MCF 10A (cell line): ENCODE measurements at regions not wholly inside any gene's neighbourhood (a gene's known extent, or its start where the extent isn't known, plus 50 kb on each side); places are given as distances from the start of the nearest gene placed in this dataset.

Source experiments
- BruUV-seq: library from RNA; stranded (reverse); fragments of 400-500 nt; replicated peaks from 2 replicates; lab custom pipeline; 2021; lab: Mats Ljungman, UMichigan
- CTCF ChIA-PET: fragments of 300-600 bp; sonication (Branson Sonifier 250); formaldehyde crosslinking; extraction: SDS; loops from one replicate; lab custom pipeline; 2021; ENCODE audit warnings: antibody characterized with exemption, inconsistent platforms; lab: Yijun Ruan, JAX
- POLR2A ChIA-PET: fragments of 300-600, 350-650 bp; sonication (Branson Sonifier 250); formaldehyde crosslinking; extraction: SDS; loops from one replicate; lab custom pipeline; 2020; ENCODE audit warnings: antibody characterized with exemption, inconsistent platforms; lab: Yijun Ruan, JAX
- DNase-seq: peaks from one replicate; pipeline ENCODE4 v3.0.0-alpha.2; 2018; ENCODE audit not compliant: unreplicated experiment
- H3K27ac Mint-ChIP-seq: one replicate; pipeline ENCODE4 v1.8.0; 2022; ENCODE audit warnings: mild to moderate bottlenecking, low read depth, mixed read lengths; ENCODE audit not compliant: unreplicated experiment
- H3K27me3 Mint-ChIP-seq: one replicate; pipeline ENCODE4 v1.8.0; 2022; ENCODE audit warnings: mixed read lengths; ENCODE audit not compliant: insufficient read depth, unreplicated experiment
- H3K36me3 Mint-ChIP-seq: one replicate; pipeline ENCODE4 v1.8.0; 2022; ENCODE audit warnings: mild to moderate bottlenecking, moderate library complexity, mixed read lengths; ENCODE audit not compliant: insufficient read depth, unreplicated experiment
- H3K4me1 Mint-ChIP-seq: one replicate; pipeline ENCODE4 v1.8.0; 2022; ENCODE audit warnings: mixed read lengths; ENCODE audit not compliant: insufficient read depth, unreplicated experiment
- H3K4me3 Mint-ChIP-seq: one replicate; pipeline ENCODE4 v1.8.0; 2022; ENCODE audit warnings: mild to moderate bottlenecking, moderate library complexity, mixed read lengths; ENCODE audit not compliant: unreplicated experiment
- H3K9me3 Mint-ChIP-seq: one replicate; pipeline ENCODE4 v1.8.0; 2022; ENCODE audit warnings: mixed read lengths; ENCODE audit not compliant: unreplicated experiment
- CTCF ChIP-seq: fragments of 200-600 bp; IDR thresholded peaks from one replicate; pipeline ENCODE4 v1.8.0; 2022; ENCODE audit warnings: antibody characterized with exemption, mild to moderate bottlenecking; ENCODE audit not compliant: unreplicated experiment
- intact Hi-C: fragments of 100-400 bp; cut with micrococcal nuclease; formaldehyde crosslinking; loops from 2 replicates; pipeline ENCODE4 v1.14.1; 2022

- ChIA-PET CTCF (no interaction called here), POLR2A (interaction anchor here (1.2 to 3.0 kb wide), 7 partner anchors 10 to 160 kb away, joined by 4 to 24 read pairs (median 11); partner anchors contain the start of gene NFE2L2)
- intact Hi-C loops, result no loop called here
- Mint-ChIP-seq H3K4me3 (no peak overlapping the region), H3K9me3 (no peaks in the 10 kb centered on the region), H3K27me3 (no peaks in the 10 kb centered on the region), H3K4me1 (no peaks in the 10 kb centered on the region), H3K36me3 (peaks cover 15% of the 10 kb centered on the region), H3K27ac (no peak overlapping the region)
- no peak for DNase-seq
- no TSS peak for BruUV-seq
- no peak for TF ChIP-seq CTCF
These were observed 60.3 kb upstream of the NFE2L2 start for GRCh38 chr2:177324797-177325196.

- H3K4me1 Mint-ChIP-seq, result no peaks in the 10 kb centered on the region
- peaks cover 12% of the 10 kb centered on the region for H3K36me3 Mint-ChIP-seq
- DNase-seq, result no peak
- H3K27ac Mint-ChIP-seq, result no peak overlapping the region
- ChIA-PET POLR2A (interaction anchor here (0.9 to 3.0 kb wide), 7 partner anchors 11 to 161 kb away, joined by 5 to 24 read pairs (median 11); partner anchors contain the start of gene NFE2L2), CTCF (interaction anchor here (0.9 to 2.0 kb wide), 2 partner anchors 11 to 160 kb away, joined by 3 to 14 read pairs; no protein-coding TSS in a partner anchor)
- no peaks in the 10 kb centered on the region for H3K27me3 Mint-ChIP-seq
- TF ChIP-seq CTCF, result no peak
- no peak overlapping the region for H3K4me3 Mint-ChIP-seq
- no TSS peak for BruUV-seq
- no peaks in the 10 kb centered on the region for H3K9me3 Mint-ChIP-seq
- intact Hi-C loops, result no loop called here
These were observed 61.0 kb upstream of the NFE2L2 start for GRCh38 chr2:177325554-177325953.

- H3K9me3 Mint-ChIP-seq, result no peaks in the 10 kb centered on the region
- ChIA-PET POLR2A (interaction anchor here (0.9 to 3.0 kb wide), 8 partner anchors 11 to 162 kb away, joined by 3 to 24 read pairs (median 10); partner anchors contain the start of gene NFE2L2), CTCF (interaction anchor here (0.8 to 2.6 kb wide), 4 partner anchors 11 to 161 kb away, joined by 3 to 15 read pairs (median 10); partner anchors contain the start of gene NFE2L2)
- no peak for DNase-seq
- no peak for TF ChIP-seq CTCF
- BruUV-seq, result no TSS peak
- H3K36me3 Mint-ChIP-seq, result peaks cover 8% of the 10 kb centered on the region
- intact Hi-C loops, result no loop called here
- no peak overlapping the region for H3K27ac Mint-ChIP-seq
- no peak overlapping the region for H3K4me3 Mint-ChIP-seq
- no peaks in the 10 kb centered on the region for H3K27me3 Mint-ChIP-seq
- no peaks in the 10 kb centered on the region for H3K4me1 Mint-ChIP-seq
These were observed 61.5 kb upstream of the NFE2L2 start for GRCh38 chr2:177326005-177326404.

- POLR2A ChIA-PET, result interaction anchor here (0.9 to 3.0 kb wide), 8 partner anchors 12 to 162 kb away, joined by 3 to 24 read pairs (median 8); partner anchors contain the start of gene NFE2L2
These were observed 62.1 kb upstream of the NFE2L2 start for GRCh38 chr2:177326591-177326990.

More at GRCh38 chr2:177326591-177326990, 62.1 kb upstream of the NFE2L2 start:
- peaks cover 7% of the 10 kb centered on the region for H3K36me3 Mint-ChIP-seq
- no peak for TF ChIP-seq CTCF
- CTCF ChIA-PET, result interaction anchor here (0.6 to 2.6 kb wide), 6 partner anchors 9 to 279 kb away, joined by 3 to 15 read pairs (median 4); partner anchors contain the start of gene NFE2L2
- no peaks in the 10 kb centered on the region for H3K27me3 Mint-ChIP-seq
- H3K9me3 Mint-ChIP-seq, result no peaks in the 10 kb centered on the region
- intact Hi-C loops, result no loop called here
- no peak for DNase-seq
- H3K4me1 Mint-ChIP-seq, result no peaks in the 10 kb centered on the region
- H3K4me3 Mint-ChIP-seq, result no peak overlapping the region
- BruUV-seq, result no TSS peak
- no peak overlapping the region for H3K27ac Mint-ChIP-seq
